ENCODE measurements at regions not wholly inside any gene's neighbourhood (a gene's known extent, or its start where the extent isn't known, plus 50 kb on each side); places are given as distances from the start of the nearest gene placed in this dataset.

DNA sequence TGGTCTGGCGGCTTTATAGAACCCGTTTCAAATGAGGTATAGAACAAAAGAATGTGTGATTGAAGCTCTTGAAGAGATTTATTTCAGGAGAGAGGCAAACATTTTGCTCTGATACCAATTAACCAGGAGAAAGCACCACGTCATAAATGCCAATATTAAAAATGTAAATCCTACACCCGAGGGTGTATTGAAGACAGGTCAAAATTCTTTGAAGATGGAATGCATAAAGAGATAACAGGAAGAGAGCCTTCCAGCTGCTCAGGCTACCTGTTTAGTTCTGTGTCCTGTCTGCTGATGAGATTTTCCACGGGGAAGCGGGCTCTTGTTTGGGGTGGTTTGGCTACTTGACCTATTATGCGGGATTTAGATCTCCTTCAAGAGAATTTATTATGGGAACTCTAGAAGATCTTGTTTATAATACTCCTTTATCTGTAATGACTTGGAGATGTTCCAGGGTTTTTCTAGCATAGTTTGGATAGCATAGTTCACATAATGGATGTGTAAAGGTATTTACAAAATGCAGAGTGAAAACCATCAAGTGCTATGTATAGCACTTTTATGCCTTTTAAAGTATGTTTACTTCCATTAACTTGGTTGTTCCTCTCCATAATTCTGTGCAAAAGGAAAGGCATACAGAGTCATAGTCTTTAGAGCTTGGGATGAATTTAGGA, 204.5 kb upstream of the SPRED2 start:
- TF ChIP-seq, protein P1, sequence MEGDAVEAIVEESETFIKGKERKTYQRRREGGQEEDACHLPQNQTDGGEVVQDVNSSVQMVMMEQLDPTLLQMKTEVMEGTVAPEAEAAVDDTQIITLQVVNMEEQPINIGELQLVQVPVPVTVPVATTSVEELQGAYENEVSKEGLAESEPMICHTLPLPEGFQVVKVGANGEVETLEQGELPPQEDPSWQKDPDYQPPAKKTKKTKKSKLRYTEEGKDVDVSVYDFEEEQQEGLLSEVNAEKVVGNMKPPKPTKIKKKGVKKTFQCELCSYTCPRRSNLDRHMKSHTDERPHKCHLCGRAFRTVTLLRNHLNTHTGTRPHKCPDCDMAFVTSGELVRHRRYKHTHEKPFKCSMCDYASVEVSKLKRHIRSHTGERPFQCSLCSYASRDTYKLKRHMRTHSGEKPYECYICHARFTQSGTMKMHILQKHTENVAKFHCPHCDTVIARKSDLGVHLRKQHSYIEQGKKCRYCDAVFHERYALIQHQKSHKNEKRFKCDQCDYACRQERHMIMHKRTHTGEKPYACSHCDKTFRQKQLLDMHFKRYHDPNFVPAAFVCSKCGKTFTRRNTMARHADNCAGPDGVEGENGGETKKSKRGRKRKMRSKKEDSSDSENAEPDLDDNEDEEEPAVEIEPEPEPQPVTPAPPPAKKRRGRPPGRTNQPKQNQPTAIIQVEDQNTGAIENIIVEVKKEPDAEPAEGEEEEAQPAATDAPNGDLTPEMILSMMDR (conservative IDR thresholded peaks at IDR 0.05) = no peak
- TF ChIP-seq ZFX (IDR thresholded peaks at IDR 0.05) = no peak

Data from C4-2B (cell line).